BE2C (cell line): ENCODE measurements at regions not wholly inside any gene's neighbourhood (a gene's known extent, or its start where the extent isn't known, plus 50 kb on each side); places are given as distances from the start of the nearest gene placed in this dataset.

Experiments used
- DNase-seq: peaks from one replicate; pipeline ENCODE4 v3.0.0-alpha.2; 2020
- H3K27me3 ChIP-seq: fragments of 250-450 bp; sonication (Bioruptor Pico); 2 replicates; pipeline ENCODE4 v1.5.1; 2020; ENCODE audit warnings: mild to moderate bottlenecking
- H3K36me3 ChIP-seq: fragments of 250-450 bp; sonication (Bioruptor Pico); 2 replicates; pipeline ENCODE4 v1.5.1; 2020; ENCODE audit warnings: mild to moderate bottlenecking
- H3K4me1 ChIP-seq: fragments of 250-450 bp; sonication (Bioruptor Pico); 2 replicates; pipeline ENCODE4 v1.5.1; 2020
- H3K4me3 ChIP-seq: 2 replicates; pipeline ENCODE4 v1.5.1; 2011; ENCODE audit warnings: low read depth, low read length
- H3K9me3 ChIP-seq: fragments of 250-450 bp; sonication (Bioruptor Pico); 2 replicates; pipeline ENCODE4 v1.5.1; 2020
- CTCF ChIP-seq: IDR thresholded peaks from 2 replicates; pipeline ENCODE4 v1.5.1; 2012; ENCODE audit warnings: mild to moderate bottlenecking, low read depth, low read length

- Histone ChIP-seq H3K36me3 (no peaks in the 10 kb centered on the region), H3K9me3 (no peaks in the 10 kb centered on the region), H3K4me1 (no peaks in the 10 kb centered on the region), H3K27me3 (no peaks in the 10 kb centered on the region), H3K4me3 (no peak overlapping the region)
- no peak for DNase-seq
- no peak for TF ChIP-seq CTCF
Measured at GRCh38 chrX:1720836-1721235, 106.0 kb downstream of the ASMT start.

- Histone ChIP-seq H3K36me3 (no peaks in the 10 kb centered on the region), H3K4me3 (no peak overlapping the region), H3K9me3 (no peaks in the 10 kb centered on the region), H3K4me1 (no peaks in the 10 kb centered on the region), H3K27me3 (no peaks in the 10 kb centered on the region)
- no peak for DNase-seq
- TF ChIP-seq CTCF = no peak
Measured at GRCh38 chrX:1725472-1725871, 110.6 kb downstream of the ASMT start.

GRCh38 chrX:1727531-1728027 is 112.7 kb downstream of the ASMT start:
- TF ChIP-seq CTCF = no peak
- Histone ChIP-seq H3K27me3 (no peaks in the 10 kb centered on the region), H3K4me3 (no peak overlapping the region), H3K4me1 (no peaks in the 10 kb centered on the region), H3K36me3 (no peaks in the 10 kb centered on the region), H3K9me3 (no peaks in the 10 kb centered on the region)
- DNase-seq = no peak

- H3K27me3 ChIP-seq = no peaks in the 10 kb centered on the region
Measured at GRCh38 chrX:1734806-1735205, 119.9 kb downstream of the ASMT start.

GRCh38 chrX:1741816-1742394 is 127.0 kb downstream of the ASMT start:
- Histone ChIP-seq H3K9me3 (no peaks in the 10 kb centered on the region), H3K4me3 (no peak overlapping the region), H3K27me3 (no peaks in the 10 kb centered on the region), H3K36me3 (no peaks in the 10 kb centered on the region), H3K4me1 (no peaks in the 10 kb centered on the region)
- no peak for TF ChIP-seq CTCF
- no peak for DNase-seq

More at GRCh38 chrX:1734806-1735205, 119.9 kb downstream of the ASMT start:
- Histone ChIP-seq H3K4me1 (no peaks in the 10 kb centered on the region), H3K9me3 (no peaks in the 10 kb centered on the region), H3K4me3 (no peak overlapping the region), H3K36me3 (no peaks in the 10 kb centered on the region)
- TF ChIP-seq CTCF = no peak
- DNase-seq = no peak

- TF ChIP-seq CTCF = no peak
- no peak for DNase-seq
- Histone ChIP-seq H3K4me1 (no peaks in the 10 kb centered on the region), H3K4me3 (no peak overlapping the region), H3K36me3 (no peaks in the 10 kb centered on the region), H3K9me3 (no peaks in the 10 kb centered on the region), H3K27me3 (no peaks in the 10 kb centered on the region)
Measured at GRCh38 chrX:1743105-1743504, 128.2 kb downstream of the ASMT start.
